ENCODE measurements at regions not wholly inside any gene's neighbourhood (a gene's known extent, or its start where the extent isn't known, plus 50 kb on each side); places are given as distances from the start of the nearest gene placed in this dataset.

DNA sequence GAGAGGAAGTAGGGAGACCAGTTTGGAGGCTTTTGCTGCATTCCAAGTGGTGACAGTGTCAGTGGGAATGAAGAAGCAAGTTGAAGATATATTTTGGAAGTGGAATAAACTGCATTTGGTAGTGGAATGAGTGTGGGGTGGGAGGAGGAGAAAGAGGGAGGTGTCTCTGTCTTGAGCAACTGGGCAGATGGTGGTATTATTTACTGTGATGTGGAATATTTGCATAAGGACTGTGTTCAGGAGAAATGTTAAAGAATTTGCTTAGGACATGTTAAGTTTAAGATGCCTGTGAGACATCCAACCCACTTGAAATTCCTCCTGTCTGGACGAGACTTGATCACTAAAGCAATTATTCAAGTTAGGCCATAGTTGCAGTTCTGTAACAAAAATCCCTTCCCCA, 448.9 kb upstream of the AMOT start:
- Histone ChIP-seq H3K4me3 (replicated peaks; ENCODE audit: insufficient read depth, low read length) (no peak overlapping the region), H3K27ac (replicated peaks) (no peak overlapping the region), H3K27me3 (ENCODE audit: insufficient read depth, poor library complexity, severe bottlenecking) (no peaks in the 10 kb centered on the region)
- TF ChIP-seq REST (IDR thresholded peaks at IDR 0.05; ENCODE audit: insufficient replicate concordance, low read depth) (no peak), POLR2AphosphoS5 (IDR thresholded peaks at IDR 0.05; ENCODE audit: low read depth) (no peak), SPI1 (IDR thresholded peaks at IDR 0.05; ENCODE audit: borderline replicate concordance, low read depth) (no peak), GABPA (IDR thresholded peaks at IDR 0.05; ENCODE audit: low read depth) (no peak)
- TF ChIP-seq, protein P1, sequence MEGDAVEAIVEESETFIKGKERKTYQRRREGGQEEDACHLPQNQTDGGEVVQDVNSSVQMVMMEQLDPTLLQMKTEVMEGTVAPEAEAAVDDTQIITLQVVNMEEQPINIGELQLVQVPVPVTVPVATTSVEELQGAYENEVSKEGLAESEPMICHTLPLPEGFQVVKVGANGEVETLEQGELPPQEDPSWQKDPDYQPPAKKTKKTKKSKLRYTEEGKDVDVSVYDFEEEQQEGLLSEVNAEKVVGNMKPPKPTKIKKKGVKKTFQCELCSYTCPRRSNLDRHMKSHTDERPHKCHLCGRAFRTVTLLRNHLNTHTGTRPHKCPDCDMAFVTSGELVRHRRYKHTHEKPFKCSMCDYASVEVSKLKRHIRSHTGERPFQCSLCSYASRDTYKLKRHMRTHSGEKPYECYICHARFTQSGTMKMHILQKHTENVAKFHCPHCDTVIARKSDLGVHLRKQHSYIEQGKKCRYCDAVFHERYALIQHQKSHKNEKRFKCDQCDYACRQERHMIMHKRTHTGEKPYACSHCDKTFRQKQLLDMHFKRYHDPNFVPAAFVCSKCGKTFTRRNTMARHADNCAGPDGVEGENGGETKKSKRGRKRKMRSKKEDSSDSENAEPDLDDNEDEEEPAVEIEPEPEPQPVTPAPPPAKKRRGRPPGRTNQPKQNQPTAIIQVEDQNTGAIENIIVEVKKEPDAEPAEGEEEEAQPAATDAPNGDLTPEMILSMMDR (IDR thresholded peaks at IDR 0.05; ENCODE audit: insufficient read depth, low read length), result no peak
- no peak for DNase-seq (ENCODE audit: low read depth in 1 of 2, low spot score in 1 of 2)

GRCh38 chrX:113287761-113288160, 447.1 kb upstream of the AMOT start:
- Histone ChIP-seq H3K27ac (replicated peaks) (no peak overlapping the region), H3K4me3 (replicated peaks; ENCODE audit: insufficient read depth, low read length) (no peak overlapping the region), H3K27me3 (ENCODE audit: insufficient read depth, poor library complexity, severe bottlenecking) (no peaks in the 10 kb centered on the region)
- no peak for TF ChIP-seq REST (IDR thresholded peaks at IDR 0.05; ENCODE audit: insufficient replicate concordance, low read depth)
- no peak for TF ChIP-seq SPI1 (IDR thresholded peaks at IDR 0.05; ENCODE audit: borderline replicate concordance, low read depth)
- TF ChIP-seq, protein P1 (IDR thresholded peaks at IDR 0.05; ENCODE audit: insufficient read depth, low read length), result no peak
- TF ChIP-seq POLR2AphosphoS5 (IDR thresholded peaks at IDR 0.05; ENCODE audit: low read depth), result no peak
- TF ChIP-seq GABPA (IDR thresholded peaks at IDR 0.05; ENCODE audit: low read depth), result no peak
- no peak for DNase-seq (ENCODE audit: low read depth in 1 of 2, low spot score in 1 of 2)

GRCh38 chrX:113275804-113276203, 435.2 kb upstream of the AMOT start:
- no peak for DNase-seq (ENCODE audit: low read depth in 1 of 2, low spot score in 1 of 2)
- Histone ChIP-seq H3K27me3 (ENCODE audit: insufficient read depth, poor library complexity, severe bottlenecking) (no peaks in the 10 kb centered on the region), H3K27ac (replicated peaks) (no peak overlapping the region), H3K4me3 (replicated peaks; ENCODE audit: insufficient read depth, low read length) (no peak overlapping the region)
- TF ChIP-seq, protein P1 (IDR thresholded peaks at IDR 0.05; ENCODE audit: insufficient read depth, low read length), result no peak
- no peak for TF ChIP-seq REST (IDR thresholded peaks at IDR 0.05; ENCODE audit: insufficient replicate concordance, low read depth)
- TF ChIP-seq SPI1 (IDR thresholded peaks at IDR 0.05; ENCODE audit: borderline replicate concordance, low read depth), result no peak
- TF ChIP-seq GABPA (IDR thresholded peaks at IDR 0.05; ENCODE audit: low read depth), result no peak
- TF ChIP-seq POLR2AphosphoS5 (IDR thresholded peaks at IDR 0.05; ENCODE audit: low read depth), result no peak
